Stimulated activated CD8-positive, alpha-beta memory T cell treated with anti-CD3 and anti-CD28 coated beads, Interleukin-12 subunit alpha, Interleukin-12 subunit beta, amount 100 ng/mL, for 4 hours (primary cell): ENCODE measurements at regions not wholly inside any gene's neighbourhood (a gene's known extent, or its start where the extent isn't known, plus 50 kb on each side); places are given as distances from the start of the nearest gene placed in this dataset.
"Not testable (repeated sequence)": the region's sequence is repeated elsewhere in the genome, so short reads cannot be mapped to it uniquely, and the experiment has no call there.

Source experiments
- DNase-seq: peaks from one replicate; pipeline ENCODE4 v3.0.0-alpha.2; 2020; ENCODE audit warnings: low read depth

DNA sequence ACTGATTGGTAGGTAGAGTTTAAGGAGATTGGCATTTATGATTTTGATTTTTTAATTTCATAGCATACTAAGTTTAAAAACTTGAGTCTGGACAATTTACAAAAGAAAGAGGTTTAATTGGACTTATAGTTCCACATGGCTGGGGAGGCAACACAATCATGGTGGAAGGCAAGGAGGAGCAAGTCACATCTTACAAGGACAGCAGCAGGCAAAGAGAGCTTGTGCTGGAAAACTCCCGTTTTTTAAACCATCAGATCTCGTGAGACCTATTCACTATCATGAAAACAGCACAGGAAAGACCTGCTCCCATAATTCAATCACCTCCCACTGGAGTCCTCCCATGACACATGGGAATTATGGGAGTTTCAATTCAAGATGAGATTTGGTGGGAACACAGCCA, 630.9 kb upstream of the NR2F2 start:
- no peak for DNase-seq

DNA sequence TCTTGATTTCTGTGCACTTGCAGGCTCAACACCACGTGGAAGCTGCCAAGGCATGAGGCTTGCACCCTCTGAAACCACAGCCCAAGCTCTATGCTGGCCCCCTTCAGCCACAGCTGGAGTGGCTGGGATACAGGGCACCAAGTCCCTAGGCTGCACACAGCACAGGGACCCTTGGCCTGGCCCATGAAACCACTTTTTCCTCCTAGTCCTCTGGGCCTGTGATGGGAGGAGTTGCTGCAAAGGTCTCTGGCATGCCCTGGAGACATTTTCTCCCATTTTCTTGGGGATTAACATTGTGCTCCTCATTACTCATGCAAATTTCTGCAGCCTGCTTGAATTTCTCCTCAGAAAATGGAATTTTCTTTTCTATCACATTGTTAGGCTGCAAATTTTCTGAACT, 629.8 kb upstream of the NR2F2 start:
- not testable (repeated sequence) for DNase-seq

DNA sequence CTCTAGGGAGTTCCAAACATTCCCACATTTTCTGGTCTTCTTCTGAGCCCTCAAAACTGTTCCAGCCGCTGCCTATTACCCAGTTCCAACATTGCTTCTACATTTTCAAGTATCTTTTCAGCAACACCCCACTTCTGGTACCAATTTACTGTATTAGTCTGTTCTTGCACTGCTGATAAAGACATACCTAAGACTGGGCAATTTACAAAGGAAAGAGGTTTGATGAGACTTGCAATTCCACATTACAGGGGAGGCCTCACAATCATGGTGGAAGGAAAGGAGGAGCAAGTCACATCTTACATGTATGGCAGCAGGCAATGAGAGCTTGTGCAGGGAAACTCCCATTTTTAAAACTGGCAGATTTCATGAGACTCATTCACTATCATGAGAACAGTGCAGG, 629.1 kb upstream of the NR2F2 start:
- no peak for DNase-seq

DNA sequence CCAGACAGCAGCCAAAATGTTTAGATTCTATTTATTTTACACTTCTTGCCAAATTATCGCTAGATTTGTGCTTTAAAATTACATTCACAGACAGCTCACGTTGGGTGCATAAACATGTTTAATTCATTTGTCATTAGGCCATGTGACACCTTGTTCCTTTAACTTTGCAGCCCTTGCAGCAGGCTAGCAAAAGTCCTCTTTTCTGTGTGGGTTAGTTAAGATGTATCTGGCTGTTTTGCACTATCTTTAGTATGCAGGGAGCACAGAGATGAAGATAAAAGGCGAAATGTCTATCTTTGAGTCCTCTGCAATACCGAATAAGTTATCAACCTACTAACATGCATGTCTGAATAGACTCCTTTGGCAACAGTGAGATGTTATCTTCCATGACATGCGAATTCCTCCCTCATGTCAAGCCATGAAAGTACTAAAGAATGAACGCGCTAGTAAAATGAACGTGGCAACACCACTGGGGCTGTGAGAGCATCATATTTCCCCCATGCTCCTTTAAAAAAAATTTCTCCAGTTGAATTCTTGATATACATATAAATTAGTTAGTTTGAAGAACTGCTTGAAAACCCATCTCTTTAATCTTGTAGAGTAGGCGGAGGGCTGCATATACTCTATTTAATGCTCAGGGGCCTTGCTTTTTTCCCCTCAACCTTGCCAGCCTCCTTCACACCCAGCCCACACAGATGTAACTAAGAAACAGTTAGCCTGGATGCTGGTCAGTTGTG, 620.4 kb upstream of the NR2F2 start:
- DNase-seq = no peak

DNA sequence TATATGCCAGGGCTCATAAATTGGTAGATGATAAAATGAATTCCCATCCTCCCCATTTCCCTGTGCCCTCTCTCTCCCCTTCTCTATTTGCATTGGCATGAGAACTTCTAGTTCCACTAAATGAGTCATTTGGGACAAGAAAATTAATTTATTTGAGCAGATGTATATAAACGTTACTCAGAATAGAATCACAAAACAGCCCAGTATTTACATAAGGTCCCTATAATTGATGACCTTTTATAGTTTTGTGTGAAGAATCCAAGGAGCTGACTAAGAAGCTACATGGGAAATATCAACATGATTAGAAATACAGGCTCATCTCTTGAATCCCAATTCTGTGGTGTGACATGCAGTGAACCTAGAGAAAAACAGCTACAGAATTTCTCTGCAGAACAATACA, 617.7 kb upstream of the NR2F2 start:
- DNase-seq = no peak

DNA sequence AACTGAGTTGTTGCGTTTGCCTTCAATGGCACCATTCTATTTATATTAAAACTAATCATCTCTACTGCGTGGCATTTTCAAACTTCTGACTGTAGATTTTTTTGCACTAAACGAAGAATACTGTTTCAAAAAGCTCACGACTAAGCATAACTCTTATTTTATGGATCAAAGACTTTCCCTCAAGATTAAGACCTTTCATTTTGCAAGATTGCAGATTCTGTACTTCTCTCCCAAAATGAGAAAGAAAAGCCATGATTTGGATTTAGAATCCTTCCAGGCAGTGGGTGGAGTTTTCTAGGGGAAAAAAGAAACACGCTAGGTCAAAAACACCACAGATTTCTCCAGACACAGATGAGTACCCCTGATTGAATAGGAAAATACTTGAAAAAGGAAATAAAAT, 617.2 kb upstream of the NR2F2 start:
- DNase-seq = no peak

DNA sequence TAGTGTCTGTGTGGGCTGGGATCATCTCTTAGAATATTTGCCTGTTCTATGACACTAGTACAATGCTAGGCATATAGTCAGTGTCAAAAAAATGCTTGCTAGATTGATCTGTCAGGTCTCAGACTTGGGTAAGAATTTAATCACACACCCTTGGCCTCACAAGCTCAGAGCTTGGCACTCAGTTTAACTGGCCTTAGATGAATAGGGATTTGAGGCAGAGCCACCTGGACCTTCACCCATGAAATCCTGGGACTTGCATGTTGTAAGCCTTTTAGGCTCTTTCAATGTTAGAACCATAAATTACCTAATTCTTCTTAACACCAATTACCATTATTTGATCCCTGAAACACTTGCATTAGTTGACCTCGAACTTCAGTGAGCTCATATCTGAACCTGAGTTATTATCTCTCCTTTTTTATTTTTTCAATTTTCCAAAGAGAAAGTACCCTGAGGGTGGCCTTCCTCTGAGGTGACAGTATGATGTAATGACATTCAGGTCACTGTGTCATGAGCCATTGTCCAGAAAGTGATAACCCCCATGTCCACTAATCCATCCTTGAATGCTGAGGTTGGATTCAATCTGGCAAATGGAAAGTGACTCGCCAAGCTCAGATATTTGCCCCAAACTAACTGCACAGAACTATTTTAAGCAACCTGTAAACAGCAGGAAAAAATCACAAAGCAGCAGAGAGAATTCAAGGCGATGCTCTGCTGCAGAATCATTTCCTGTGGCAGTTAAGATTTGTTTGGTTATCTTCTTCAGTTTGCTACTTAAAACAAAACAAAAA, 615.2 kb upstream of the NR2F2 start:
- no peak for DNase-seq

DNA sequence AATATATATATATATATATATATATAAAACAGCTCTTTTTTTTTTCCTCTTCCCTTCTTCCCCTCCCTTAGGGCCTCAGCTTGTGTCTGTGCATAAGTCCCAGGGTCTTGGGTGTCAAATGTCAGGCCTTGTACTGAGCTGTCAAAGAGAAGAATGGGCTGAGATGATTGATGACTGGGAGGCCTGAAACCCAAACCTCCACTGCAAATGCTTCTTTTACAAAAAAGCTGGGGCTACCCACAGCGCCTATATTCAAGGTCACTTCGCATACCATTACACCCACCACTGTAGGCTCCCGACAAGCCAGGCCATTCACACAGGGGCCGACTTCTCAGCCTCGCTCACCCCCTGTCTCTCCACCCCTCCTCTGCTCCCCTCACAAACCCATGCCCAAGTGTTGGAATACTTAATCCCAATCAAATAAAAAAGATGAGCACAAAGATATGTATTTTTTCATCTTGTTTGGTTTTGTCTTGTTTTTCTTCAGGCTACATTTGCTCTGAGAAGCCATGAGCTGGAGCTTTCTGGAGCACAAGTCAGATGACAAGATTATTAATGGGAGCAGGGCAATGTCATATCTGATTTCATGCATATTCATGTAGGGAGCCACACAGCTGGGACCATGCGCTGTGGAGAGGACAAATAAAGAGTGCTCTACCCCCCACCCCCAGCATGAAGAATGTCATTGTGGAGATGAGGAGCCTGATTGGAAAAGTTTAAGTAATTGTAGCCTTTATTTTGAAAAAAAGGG, 614.4 kb upstream of the NR2F2 start:
- no peak for DNase-seq

DNA sequence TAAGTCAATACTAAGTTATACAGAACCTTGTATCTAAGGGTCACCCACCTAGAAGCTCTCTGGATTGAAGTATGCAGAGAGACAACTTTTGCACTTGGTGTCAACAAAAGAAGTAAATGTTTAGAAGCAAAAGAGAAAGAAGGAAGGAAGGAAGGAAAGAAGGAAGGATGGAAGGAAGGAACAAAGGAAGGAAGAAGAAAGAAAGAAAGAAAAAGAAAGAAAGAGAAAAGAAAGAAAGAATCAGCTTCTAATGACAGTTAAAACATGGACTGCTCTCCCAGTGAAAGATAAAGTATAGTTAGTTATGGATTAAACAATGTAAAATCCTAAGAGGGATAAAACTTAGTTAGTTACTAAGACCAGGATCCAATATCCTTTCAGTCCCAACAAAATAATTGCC, 613.8 kb upstream of the NR2F2 start:
- no peak for DNase-seq

DNA sequence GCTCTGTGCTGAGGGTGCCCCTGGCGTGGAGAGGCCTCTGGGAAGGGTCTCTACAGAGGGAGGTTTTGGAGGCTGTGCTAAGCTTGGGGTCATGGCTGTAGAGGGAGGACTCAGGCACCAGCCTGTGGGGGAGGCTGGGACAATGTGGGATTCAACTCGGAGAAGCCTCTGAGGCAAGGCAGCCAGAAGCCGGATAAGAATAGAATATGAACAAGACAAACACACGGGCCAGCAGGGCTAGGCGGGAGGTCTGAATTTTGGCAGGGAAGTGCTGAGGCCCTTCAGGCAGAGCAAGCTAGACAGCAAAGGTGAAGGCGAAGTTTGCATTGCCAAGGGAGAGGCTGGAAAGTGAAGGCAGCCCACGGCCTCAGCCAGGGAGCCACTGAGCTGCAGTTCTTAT, 612.1 kb upstream of the NR2F2 start:
- no peak for DNase-seq

DNA sequence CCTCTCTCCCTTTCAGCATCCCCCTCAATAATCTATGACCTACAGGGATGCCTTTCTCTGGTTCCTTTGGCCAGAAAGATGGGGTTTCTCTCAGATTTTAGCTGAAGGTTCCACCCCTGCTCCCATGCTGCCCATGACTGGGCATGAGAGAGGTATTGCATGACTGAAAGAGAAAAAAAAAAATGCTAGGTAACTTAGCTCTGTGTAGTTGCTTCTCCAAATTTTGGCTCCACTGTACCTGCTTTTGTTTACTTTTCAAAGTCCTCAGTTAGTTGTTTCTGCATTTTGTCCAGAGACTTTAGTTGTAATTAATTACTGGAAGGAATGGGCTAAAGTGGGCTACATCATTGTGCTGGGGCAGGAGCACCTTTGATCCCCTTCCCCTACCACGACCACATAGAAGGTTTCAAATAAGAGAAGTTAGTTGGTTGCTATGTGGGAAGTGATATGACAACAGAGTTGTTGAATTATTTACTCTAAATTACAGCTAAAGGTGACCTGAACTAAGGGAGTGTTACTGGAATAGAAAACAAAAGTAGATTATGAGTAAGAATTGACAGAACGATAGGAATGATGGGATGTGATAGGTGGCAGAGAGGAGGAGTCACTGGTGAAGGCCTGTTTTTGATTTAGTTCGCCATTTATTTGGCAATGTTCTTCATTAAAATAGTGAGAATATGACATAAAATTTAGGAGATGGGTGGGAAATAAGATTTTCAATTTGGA, 605.4 kb upstream of the NR2F2 start:
- DNase-seq = no peak

DNA sequence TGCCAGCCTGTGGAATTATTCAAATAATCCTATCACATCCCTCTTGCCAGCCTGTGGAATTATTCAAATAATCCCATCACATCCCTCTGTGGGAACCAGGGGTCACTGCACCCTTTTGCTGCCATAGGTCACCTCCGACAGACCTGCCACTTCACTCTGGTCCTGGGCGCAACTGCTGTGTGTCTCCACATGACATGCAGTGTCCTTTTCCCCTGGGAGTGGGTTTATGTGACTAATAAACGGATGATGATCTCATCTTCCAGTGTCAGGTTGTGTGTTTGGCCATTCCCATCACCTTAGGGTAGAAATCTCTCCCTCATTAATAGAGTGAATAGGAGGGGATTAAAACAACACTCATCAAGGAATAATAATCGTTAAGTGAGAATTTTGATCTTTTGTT, 603.6 kb upstream of the NR2F2 start:
- no peak for DNase-seq

DNA sequence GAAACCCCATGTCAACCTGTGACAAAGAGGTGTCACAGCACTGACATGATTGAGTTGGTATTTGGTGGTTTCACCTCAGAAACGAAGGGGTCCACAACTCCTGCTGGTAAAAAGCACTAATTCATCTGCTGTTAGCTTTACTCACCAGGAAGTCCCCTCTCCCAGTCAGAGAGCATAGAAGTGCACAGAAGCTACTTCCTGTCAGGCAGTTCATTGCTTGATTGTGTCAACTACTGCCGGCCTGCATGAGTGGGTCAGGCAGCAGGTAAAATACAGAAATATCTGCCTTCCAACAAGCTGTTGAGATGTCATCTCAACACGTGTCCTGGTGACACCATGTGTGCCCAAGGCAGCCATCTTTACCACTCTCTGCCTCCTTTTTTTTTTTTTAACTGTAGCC, 596.6 kb upstream of the NR2F2 start:
- DNase-seq = no peak

DNA sequence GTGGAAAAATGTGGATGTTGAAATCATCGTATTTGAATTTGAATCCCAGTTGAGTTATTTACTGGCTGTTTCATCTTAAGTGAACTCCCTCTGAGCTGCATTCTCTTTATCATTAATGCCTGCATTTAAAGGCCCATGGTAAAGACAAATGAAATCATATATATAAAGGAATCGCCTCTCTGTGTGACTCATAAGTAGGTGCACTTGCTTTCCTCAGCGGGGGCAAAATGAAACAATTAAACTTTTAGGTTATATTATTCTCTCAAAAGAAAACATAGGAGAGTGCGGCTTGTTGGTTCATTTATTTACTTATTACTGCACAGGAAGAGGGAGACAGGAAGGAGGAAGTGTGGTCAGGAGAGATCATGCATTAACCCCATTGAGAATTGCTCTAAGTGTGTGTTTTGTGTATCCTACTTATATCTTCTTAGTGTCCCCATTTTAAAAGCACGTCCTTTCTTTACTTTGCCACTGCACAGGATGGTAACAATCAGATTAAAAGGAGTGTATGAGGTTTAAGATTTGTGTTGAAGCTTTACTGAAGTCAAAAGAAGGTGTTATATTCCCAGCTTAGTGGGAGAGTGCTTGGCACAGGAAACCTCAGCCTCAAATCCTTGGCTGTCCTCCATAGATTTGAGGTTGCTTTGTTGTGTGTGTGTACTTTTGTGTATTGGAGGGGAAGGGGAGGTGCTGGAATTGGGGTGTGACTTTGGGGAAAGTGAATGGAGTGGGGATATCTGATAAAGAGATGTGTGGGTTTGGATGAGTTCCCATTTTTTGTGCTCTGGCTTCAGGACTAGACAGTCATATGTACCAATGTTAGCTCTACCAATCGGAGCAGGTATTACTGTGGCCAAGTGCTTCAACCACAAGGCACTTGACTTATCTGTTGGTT, 595.8 kb upstream of the NR2F2 start:
- no peak for DNase-seq

DNA sequence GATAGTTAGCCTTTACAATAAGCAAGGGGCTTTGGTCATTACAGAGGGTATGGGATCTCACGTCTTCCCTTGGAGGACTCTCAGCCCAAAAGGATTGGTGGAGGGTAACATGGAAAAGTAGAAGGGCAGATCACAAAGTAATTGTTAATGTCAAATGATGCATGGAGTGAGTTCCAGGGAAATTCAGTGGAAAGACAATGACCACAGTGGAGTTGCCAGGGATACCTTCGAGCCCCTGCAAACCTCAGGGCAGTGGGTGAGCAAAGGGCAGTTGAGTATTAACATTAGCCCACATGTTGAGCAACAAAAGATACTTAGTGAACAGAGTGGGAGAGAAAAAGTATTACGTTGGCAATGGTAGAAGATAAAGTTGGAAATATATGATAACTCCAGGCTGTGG, 593.4 kb upstream of the NR2F2 start:
- DNase-seq = no peak

DNA sequence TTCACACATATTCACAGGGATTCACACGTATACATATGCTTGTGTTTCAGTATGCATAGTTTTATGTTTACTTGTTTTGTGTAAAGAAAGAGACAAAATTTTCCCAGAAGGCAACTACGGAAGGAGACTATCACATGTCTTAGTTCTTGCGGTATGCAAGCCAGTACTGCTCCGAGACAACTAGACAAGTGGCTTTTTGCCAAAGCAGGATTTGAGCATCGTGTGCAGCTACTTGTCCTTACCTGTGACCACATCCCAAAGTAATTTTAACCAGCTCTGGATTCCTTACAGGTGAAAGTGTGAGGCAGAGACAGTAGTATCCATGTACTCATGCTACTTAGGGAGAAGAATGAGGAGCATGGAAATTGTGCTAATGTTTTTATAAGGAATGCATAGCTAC, 591.4 kb upstream of the NR2F2 start:
- no peak for DNase-seq

DNA sequence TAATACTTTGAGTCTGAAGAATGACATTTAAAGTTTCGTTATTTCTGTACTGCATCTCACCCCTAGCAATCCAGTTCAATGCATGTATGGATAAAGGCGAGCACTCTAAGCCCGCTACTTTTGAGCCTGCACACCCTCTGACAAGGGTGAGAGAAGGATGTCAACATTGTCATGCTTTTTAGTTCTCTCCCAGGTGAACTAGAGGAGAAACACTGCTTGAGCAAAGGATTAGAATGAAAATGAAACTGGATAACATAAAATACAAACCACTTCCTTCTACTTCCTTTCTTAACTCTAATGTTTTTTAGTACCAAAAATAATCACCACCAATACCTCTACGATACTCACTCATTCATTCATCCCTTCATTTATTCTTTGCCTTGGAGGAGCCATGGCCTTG, 588.7 kb upstream of the NR2F2 start:
- DNase-seq = no peak

DNA sequence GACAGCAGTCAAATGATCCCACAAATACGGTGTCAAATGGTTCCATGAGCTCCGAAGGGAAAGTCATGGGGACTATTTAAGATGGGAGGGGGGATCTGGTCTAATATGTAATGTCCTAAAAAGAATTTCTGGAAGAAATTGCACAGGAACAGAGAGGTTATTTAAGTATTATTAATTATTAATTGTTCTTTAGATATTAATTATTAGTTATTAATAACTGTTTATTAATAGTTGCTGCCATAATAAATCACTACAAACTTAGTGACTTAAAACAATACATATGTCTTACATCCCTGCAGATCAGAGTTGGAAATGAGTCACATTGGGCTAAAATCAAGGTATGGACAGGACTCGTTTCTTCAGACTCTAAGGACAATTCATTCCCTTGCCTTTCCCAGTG, 588.2 kb upstream of the NR2F2 start:
- DNase-seq = no peak

DNA sequence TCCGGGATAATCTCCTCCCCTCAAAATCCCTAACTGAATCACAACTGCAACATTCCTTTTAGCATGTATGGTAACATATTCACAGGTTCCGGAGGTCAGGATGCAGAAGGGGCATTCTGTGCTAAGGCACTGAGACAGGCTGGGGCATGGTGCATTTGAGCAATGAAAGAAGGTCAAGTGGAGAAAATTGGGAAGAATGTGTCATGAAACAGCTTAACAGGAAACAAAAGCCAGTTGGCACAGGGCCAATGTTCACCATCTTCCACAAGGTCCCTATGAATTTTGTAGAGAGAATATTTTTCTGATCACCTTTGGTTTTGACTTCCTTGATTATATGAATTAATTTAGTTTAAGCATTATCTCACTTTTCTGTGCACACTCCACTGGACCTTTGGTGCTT, 587.7 kb upstream of the NR2F2 start:
- DNase-seq = no peak

DNA sequence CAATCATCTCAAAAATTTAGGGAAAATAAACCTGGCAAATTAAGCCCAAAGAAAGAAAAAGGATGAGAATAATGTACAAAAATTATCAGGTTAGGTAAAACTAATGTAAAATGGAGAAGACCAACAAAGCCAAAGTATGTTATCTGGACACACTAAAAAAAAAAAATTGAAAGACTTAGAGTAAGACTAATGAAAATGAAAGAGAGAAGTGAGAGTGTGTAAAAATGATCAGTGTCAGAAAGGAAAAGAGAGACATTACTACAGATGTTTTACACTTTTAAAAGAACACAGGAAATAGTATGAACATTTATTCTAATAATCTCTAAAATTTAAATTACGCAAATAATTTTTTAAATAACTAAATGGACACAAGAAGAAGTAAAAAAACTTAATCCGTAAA, 573.3 kb upstream of the NR2F2 start:
- no peak for DNase-seq

DNA sequence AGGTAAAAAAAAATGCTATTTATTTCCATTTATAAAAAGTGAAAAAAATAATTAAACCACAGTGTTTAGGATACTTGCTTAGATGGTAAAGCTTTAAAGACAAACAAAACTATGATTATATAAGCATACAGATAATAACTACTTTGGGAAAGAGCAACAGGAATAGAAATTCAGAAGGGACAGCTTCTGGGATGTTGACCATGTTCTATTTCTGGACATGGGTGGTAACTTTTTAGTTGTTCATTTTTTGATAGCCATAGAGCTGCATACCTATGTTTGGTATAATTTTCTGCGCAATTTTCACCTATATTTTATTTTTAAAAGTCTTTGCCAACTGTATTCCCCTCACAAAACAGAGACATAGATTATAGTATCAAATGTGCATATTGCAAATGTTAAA, 572.0 kb upstream of the NR2F2 start:
- DNase-seq = no peak
